Kidney (tissue), 13 donors: ENCODE measurements at regions not wholly inside any gene's neighbourhood (a gene's known extent, or its start where the extent isn't known, plus 50 kb on each side); places are given as distances from the start of the nearest gene placed in this dataset.

Source experiments
- DNase-seq, 5 donors: peaks; one replicate each; pipeline ENCODE4 v3.0.0-alpha.2; 2013 to 2020
- FAIRE-seq: peaks from 2 replicates; lab custom pipeline; 2012; peaks lifted over from hg19 to GRCh38; lab: Jason Lieb, UNC
- H3K27ac ChIP-seq, 2 donors: one replicate each; pipeline ENCODE4 v1.7.0; 2013; ENCODE audit warnings: low read depth in 2 of 2, low read length in 2 of 2, inconsistent platforms in 1 of 2
- H3K27me3 ChIP-seq: one replicate; pipeline ENCODE4 v1.7.1; 2013; ENCODE audit warnings: low read length, inconsistent platforms; ENCODE audit not compliant: control insufficient read depth, insufficient read depth
- H3K36me3 ChIP-seq, 3 donors: one replicate each; pipeline versions ENCODE4 v1.7.0 to v1.7.1; 2013; ENCODE audit warnings: low read length in 3 of 3, control low read depth in 1 of 3, inconsistent platforms in 1 of 3; ENCODE audit not compliant: insufficient read depth in 3 of 3, control insufficient read depth in 2 of 3
- H3K4me1 ChIP-seq, 3 donors: one replicate each; pipeline versions ENCODE4 v1.7.0 to v1.7.1; 2013; ENCODE audit warnings: low read length in 3 of 3, inconsistent platforms in 1 of 3, low read depth in 1 of 3; ENCODE audit not compliant: control insufficient read depth in 2 of 3, insufficient read depth in 2 of 3
- H3K4me3 ChIP-seq, 3 donors: one replicate each; pipeline versions ENCODE4 v1.7.0 to v1.8.1; 2013; ENCODE audit warnings: low read length in 3 of 3, control low read depth in 1 of 3, inconsistent platforms in 1 of 3
- H3K9ac ChIP-seq, 3 donors: one replicate each; pipeline versions ENCODE4 v1.7.0 to v1.7.1; 2013; ENCODE audit warnings: low read length in 3 of 3, control low read depth in 1 of 3, inconsistent platforms in 1 of 3
- H3K9me3 ChIP-seq, 3 donors: one replicate each; pipeline versions ENCODE4 v1.7.0 to v1.7.1; 2013; ENCODE audit warnings: low read length in 3 of 3, control low read depth in 1 of 3, inconsistent platforms in 1 of 3; ENCODE audit not compliant: control insufficient read depth in 2 of 3, insufficient read depth in 1 of 3
- intact Hi-C: fragments of 100-400 bp; cut with DNase I; formaldehyde crosslinking; loops from one replicate; pipeline ENCODE4 v1.11.1; 2022
- TF ChIP-seq, protein P1 (sequence below): IDR thresholded peaks from 3 replicates; pipeline ENCODE4 v1.5.1; 2012; ENCODE audit warnings: mild to moderate bottlenecking, moderate library complexity, borderline replicate concordance; ENCODE audit not compliant: insufficient read depth; ENCODE audit errors: extremely low read depth
- donor health status: control.
- donor health status: control.
- donor health status: control.
- donor health status: control.
- donor health status: control.
- donor health status: DM: yes; HTN: yes; CAD: no.
- donor health status: Normal renal cell carcinoma (clear cell type).

GRCh38 chr6:113010196-113010989 lies 663.3 kb downstream of the RFPL4B start:
- Histone ChIP-seq H3K9ac (no peak overlapping the region), H3K36me3 (no peaks in the 10 kb centered on the region), H3K4me3 (no peak overlapping the region), H3K9me3 (no peaks in the 10 kb centered on the region), H3K4me1 (peaks cover 0 to 3% (median 0%) of the 10 kb centered on the region in 3 donors), H3K27ac (no peak overlapping the region), H3K27me3 (no peaks in the 10 kb centered on the region)
- FAIRE-seq, result no peak
- intact Hi-C loops, result no loop called here
- TF ChIP-seq, protein P1, sequence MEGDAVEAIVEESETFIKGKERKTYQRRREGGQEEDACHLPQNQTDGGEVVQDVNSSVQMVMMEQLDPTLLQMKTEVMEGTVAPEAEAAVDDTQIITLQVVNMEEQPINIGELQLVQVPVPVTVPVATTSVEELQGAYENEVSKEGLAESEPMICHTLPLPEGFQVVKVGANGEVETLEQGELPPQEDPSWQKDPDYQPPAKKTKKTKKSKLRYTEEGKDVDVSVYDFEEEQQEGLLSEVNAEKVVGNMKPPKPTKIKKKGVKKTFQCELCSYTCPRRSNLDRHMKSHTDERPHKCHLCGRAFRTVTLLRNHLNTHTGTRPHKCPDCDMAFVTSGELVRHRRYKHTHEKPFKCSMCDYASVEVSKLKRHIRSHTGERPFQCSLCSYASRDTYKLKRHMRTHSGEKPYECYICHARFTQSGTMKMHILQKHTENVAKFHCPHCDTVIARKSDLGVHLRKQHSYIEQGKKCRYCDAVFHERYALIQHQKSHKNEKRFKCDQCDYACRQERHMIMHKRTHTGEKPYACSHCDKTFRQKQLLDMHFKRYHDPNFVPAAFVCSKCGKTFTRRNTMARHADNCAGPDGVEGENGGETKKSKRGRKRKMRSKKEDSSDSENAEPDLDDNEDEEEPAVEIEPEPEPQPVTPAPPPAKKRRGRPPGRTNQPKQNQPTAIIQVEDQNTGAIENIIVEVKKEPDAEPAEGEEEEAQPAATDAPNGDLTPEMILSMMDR, result no peak
- DNase-seq, result peak in 3 of 5 donors; percentile 23 to 68 (median 61)

GRCh38 chr6:113011389-113011788 lies 664.3 kb downstream of the RFPL4B start:
- H3K27me3 ChIP-seq, result no peaks in the 10 kb centered on the region
- TF ChIP-seq, protein P1, result no peak
- intact Hi-C loops, result no loop called here
- H3K36me3 ChIP-seq, result no peaks in the 10 kb centered on the region
- FAIRE-seq, result no peak
- no peak overlapping the region for H3K27ac ChIP-seq
- H3K4me3 ChIP-seq, result no peak overlapping the region
- H3K9ac ChIP-seq, result no peak overlapping the region
- DNase-seq, result no peak
- H3K9me3 ChIP-seq, result no peaks in the 10 kb centered on the region
- H3K4me1 ChIP-seq, result peaks cover 0 to 3% (median 0%) of the 10 kb centered on the region in 3 donors

DNA sequence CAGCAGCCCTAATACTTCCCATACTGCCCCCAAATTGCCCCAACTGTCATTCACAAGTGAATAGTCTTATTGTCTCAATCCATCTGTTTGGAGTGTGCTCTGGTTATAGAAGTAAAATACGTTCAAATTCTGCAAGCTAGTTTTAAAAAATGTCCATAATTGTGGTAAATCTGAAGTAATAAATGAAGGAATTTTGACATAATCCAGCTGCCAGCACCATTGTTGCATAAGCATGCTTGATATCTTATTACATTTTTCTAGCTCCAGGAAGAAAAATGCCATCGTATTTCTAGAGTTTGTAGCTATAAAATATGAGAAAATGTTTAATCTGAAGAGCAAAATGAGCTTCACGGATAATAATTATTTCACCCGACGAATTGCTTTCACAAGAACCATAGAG lies 664.7 kb downstream of the RFPL4B start:
- no peak overlapping the region for H3K4me3 ChIP-seq
- H3K9me3 ChIP-seq, result no peaks in the 10 kb centered on the region
- no peaks in the 10 kb centered on the region for H3K27me3 ChIP-seq
- no peak overlapping the region for H3K27ac ChIP-seq
- TF ChIP-seq, protein P1, result no peak
- intact Hi-C loops, result no loop called here
- H3K9ac ChIP-seq, result no peak overlapping the region
- peak in 1 of 5 donors; percentile 37 for DNase-seq
- H3K36me3 ChIP-seq, result no peaks in the 10 kb centered on the region
- peaks cover 0 to 3% (median 0%) of the 10 kb centered on the region in 3 donors for H3K4me1 ChIP-seq
- no peak for FAIRE-seq
